Panc1 (cell line): ENCODE measurements at regions not wholly inside any gene's neighbourhood (a gene's known extent, or its start where the extent isn't known, plus 50 kb on each side); places are given as distances from the start of the nearest gene placed in this dataset.

Source experiments
- CTCF ChIP-seq: fragments of 450-650 bp; IDR thresholded peaks from 2 replicates; pipeline ENCODE4 v1.5.1; 2017; ENCODE audit warnings: mild to moderate bottlenecking
- POLR2AphosphoS5 ChIP-seq: IDR thresholded peaks from 2 replicates; pipeline ENCODE4 v1.6.1; 2012; ENCODE audit warnings: mild to moderate bottlenecking, low read depth, low read length, moderate library complexity
- SIN3A ChIP-seq: IDR thresholded peaks from 2 replicates; pipeline ENCODE4 v1.6.1; 2012; ENCODE audit warnings: low read depth, mild to moderate bottlenecking, low read length, moderate library complexity, borderline replicate concordance; ENCODE audit not compliant: insufficient read depth
- TCF7L2 ChIP-seq: IDR thresholded peaks from 2 replicates; pipeline ENCODE4 v1.6.1; 2011; ENCODE audit warnings: mild to moderate bottlenecking, low read depth, low read length, inconsistent platforms
- TF ChIP-seq, protein P1 (sequence below), 2 experiments: IDR thresholded peaks; 2 replicates each; pipeline ENCODE4 v1.6.1; 2011 to 2012; ENCODE audit warnings: low read depth in 2 of 2, control low read depth in 1 of 2, low read length in 1 of 2, mild to moderate bottlenecking in 1 of 2, moderate library complexity in 1 of 2; ENCODE audit not compliant: insufficient read depth in 1 of 2

DNA sequence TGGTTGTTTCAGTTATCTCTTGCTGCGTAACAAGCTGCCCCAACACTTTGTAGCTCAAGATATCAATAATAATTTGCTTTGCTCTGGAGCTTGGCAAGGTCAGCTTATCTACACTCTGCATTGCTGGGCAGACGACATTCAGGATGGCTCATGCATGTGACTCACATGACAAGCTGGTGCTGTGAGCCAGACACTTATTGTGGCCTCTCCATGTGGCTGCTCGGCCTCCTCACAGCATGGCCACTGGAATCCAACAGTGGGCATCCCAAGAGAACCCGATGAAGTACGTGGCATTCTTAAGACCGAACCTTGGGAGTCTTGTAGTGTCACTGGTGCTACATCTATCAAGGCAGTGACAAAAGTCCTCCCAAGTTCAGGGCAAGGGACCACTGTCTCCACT, 94.2 kb upstream of the MVB12B start:
- TF ChIP-seq CTCF (no peak), POLR2AphosphoS5 (no peak), SIN3A (no peak), TCF7L2 (no peak)
- TF ChIP-seq, protein P1, sequence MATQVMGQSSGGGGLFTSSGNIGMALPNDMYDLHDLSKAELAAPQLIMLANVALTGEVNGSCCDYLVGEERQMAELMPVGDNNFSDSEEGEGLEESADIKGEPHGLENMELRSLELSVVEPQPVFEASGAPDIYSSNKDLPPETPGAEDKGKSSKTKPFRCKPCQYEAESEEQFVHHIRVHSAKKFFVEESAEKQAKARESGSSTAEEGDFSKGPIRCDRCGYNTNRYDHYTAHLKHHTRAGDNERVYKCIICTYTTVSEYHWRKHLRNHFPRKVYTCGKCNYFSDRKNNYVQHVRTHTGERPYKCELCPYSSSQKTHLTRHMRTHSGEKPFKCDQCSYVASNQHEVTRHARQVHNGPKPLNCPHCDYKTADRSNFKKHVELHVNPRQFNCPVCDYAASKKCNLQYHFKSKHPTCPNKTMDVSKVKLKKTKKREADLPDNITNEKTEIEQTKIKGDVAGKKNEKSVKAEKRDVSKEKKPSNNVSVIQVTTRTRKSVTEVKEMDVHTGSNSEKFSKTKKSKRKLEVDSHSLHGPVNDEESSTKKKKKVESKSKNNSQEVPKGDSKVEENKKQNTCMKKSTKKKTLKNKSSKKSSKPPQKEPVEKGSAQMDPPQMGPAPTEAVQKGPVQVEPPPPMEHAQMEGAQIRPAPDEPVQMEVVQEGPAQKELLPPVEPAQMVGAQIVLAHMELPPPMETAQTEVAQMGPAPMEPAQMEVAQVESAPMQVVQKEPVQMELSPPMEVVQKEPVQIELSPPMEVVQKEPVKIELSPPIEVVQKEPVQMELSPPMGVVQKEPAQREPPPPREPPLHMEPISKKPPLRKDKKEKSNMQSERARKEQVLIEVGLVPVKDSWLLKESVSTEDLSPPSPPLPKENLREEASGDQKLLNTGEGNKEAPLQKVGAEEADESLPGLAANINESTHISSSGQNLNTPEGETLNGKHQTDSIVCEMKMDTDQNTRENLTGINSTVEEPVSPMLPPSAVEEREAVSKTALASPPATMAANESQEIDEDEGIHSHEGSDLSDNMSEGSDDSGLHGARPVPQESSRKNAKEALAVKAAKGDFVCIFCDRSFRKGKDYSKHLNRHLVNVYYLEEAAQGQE (IDR thresholded peaks at IDR 0.05; ENCODE audit: insufficient read depth in 1 of 2, low read depth in 2 of 2, low read length in 1 of 2): no peak
